H1 (cell line): ENCODE measurements at regions not wholly inside any gene's neighbourhood (a gene's known extent, or its start where the extent isn't known, plus 50 kb on each side); places are given as distances from the start of the nearest gene placed in this dataset.

Experiments used
- CTCF ChIA-PET: fragments of 300-600 bp; sonication (Branson Sonifier 250); formaldehyde crosslinking; loops from one replicate; lab custom pipeline; 2021; ENCODE audit not compliant: partially characterized antibody; lab: Charles Lee
- POLR2A ChIA-PET: fragments of 300-600 bp; sonication (Branson Sonifier 250); formaldehyde crosslinking; loops from one replicate; lab custom pipeline; 2021; ENCODE audit warnings: inconsistent platforms; ENCODE audit not compliant: partially characterized antibody; lab: Charles Lee
- DNase-seq, 2 experiments: peaks; one replicate each; pipeline versions ENCODE4 v3.0.0 to v3.0.0-alpha.2; 2010 to 2022; ENCODE audit warnings: low spot score in 2 of 2, low read depth in 1 of 2, mixed read lengths in 1 of 2
- FAIRE-seq: peaks from 2 replicates; lab custom pipeline; 2011; peaks lifted over from hg19 to GRCh38; lab: Jason Lieb, UNC
- H2AFZ ChIP-seq: 2 replicates; pipeline ENCODE4 v1.8.1; 2012; ENCODE audit warnings: low read length, inconsistent platforms
- H2AK5ac ChIP-seq: 2 replicates; pipeline ENCODE4 v1.6.1; 2013; ENCODE audit warnings: low read depth, low read length
- H2BK120ac ChIP-seq: replicated peaks from 2 replicates; pipeline ENCODE3; 2013; ENCODE audit warnings: low read depth, low read length, inconsistent platforms
- H2BK12ac ChIP-seq: 2 replicates; pipeline ENCODE4 v1.6.1; 2013; ENCODE audit warnings: low read depth, low read length
- H2BK15ac ChIP-seq: 2 replicates; pipeline ENCODE4 v1.6.1; 2013; ENCODE audit warnings: low read length
- H2BK20ac ChIP-seq: 2 replicates; pipeline ENCODE4 v1.6.1; 2013; ENCODE audit warnings: low read length
- H2BK5ac ChIP-seq: 2 replicates; pipeline ENCODE4 v1.6.1; 2013; ENCODE audit warnings: low read depth, low read length
- H3K14ac ChIP-seq: 2 replicates; pipeline ENCODE4 v1.6.1; 2013; ENCODE audit warnings: inconsistent platforms; ENCODE audit not compliant: insufficient read length
- H3K18ac ChIP-seq: 2 replicates; pipeline ENCODE4 v1.6.1; 2013; ENCODE audit warnings: low read length; ENCODE audit errors: extremely low read depth
- H3K23ac ChIP-seq: 2 replicates; pipeline ENCODE4 v1.6.1; 2013; ENCODE audit warnings: inconsistent platforms; ENCODE audit not compliant: insufficient read length
- H3K23me2 ChIP-seq: 2 replicates; pipeline ENCODE4 v1.6.1; 2013; ENCODE audit warnings: low read depth, low read length
- H3K27ac ChIP-seq: 2 replicates; pipeline ENCODE4 v1.6.1; 2011; ENCODE audit warnings: low read depth, low read length, inconsistent platforms
- H3K27me3 ChIP-seq, 4 experiments: replicated peaks in 1 of 4; 1 replicate in 1 of 4; 2 replicates in 3 of 4; pipeline versions ENCODE4 v1.6.1 to v1.8.1; 2011 to 2013; ENCODE audit warnings: low read length in 3 of 4, mild to moderate bottlenecking in 3 of 4, inconsistent platforms in 2 of 4, mixed read lengths in 2 of 4, moderate library complexity in 1 of 4; ENCODE audit not compliant: control insufficient read depth in 3 of 4, insufficient read depth in 3 of 4; ENCODE audit errors: extremely low read depth in 1 of 4
- H3K36me3 ChIP-seq, 4 experiments: 2 replicates each; pipeline versions ENCODE4 v1.6.1 to v1.8.1; 2011 to 2013; ENCODE audit warnings: mild to moderate bottlenecking in 4 of 4, low read length in 3 of 4, moderate library complexity in 2 of 4, control low read depth in 1 of 4, inconsistent platforms in 1 of 4; ENCODE audit not compliant: insufficient read depth in 4 of 4, control insufficient read depth in 2 of 4
- H3K4ac ChIP-seq: replicated peaks from 2 replicates; pipeline ENCODE3; 2013; ENCODE audit warnings: low read length, low read depth, mixed read lengths, inconsistent platforms; ENCODE audit not compliant: insufficient read length
- H3K4me1 ChIP-seq, 4 experiments: replicated peaks in 1 of 4; 1 replicate in 1 of 4; 2 replicates in 3 of 4; pipeline versions ENCODE4 v1.6.1 to v1.8.1; 2011 to 2013; ENCODE audit warnings: low read length in 3 of 4, inconsistent platforms in 2 of 4, mixed read lengths in 1 of 4; ENCODE audit not compliant: insufficient read depth in 4 of 4, control insufficient read depth in 3 of 4
- H3K4me2 ChIP-seq, 2 experiments: 2 replicates each; pipeline versions ENCODE4 v1.6.1 to v1.8.1; 2011 to 2013; ENCODE audit warnings: low read depth in 2 of 2, low read length in 2 of 2, control low read depth in 1 of 2, inconsistent platforms in 1 of 2, mild to moderate bottlenecking in 1 of 2; ENCODE audit not compliant: insufficient read depth in 1 of 2
- H3K4me3 ChIP-seq, 4 experiments: fragments of 200-600, 300-600 bp in 1 of 4; sonication (generic), shearing (Covaris generic), sonication (Bioruptor Twin) in 1 of 4; 2 replicates each; pipeline versions ENCODE4 v1.5.1 to v1.8.1; 2011 to 2016; ENCODE audit warnings: low read length in 4 of 4, low read depth in 3 of 4, control low read depth in 2 of 4, inconsistent platforms in 2 of 4, mild to moderate bottlenecking in 2 of 4, mixed read lengths in 1 of 4, moderate library complexity in 1 of 4; ENCODE audit not compliant: insufficient read depth in 2 of 4; ENCODE audit errors: extremely low read depth in 1 of 4
- H3K56ac ChIP-seq: replicated peaks from 2 replicates; pipeline ENCODE3; 2013; ENCODE audit warnings: low read depth, mild to moderate bottlenecking, mixed read lengths, low read length, inconsistent platforms; ENCODE audit not compliant: insufficient read length
- H3K79me1 ChIP-seq: 2 replicates; pipeline ENCODE4 v1.6.1; 2013; ENCODE audit warnings: low read depth, low read length, control low read depth
- H3K79me2 ChIP-seq, 2 experiments: 2 replicates each; pipeline versions ENCODE4 v1.6.1 to v1.8.1; 2012 to 2013; ENCODE audit warnings: low read length in 2 of 2, mild to moderate bottlenecking in 2 of 2, inconsistent platforms in 1 of 2; ENCODE audit not compliant: insufficient read depth in 2 of 2, control insufficient read depth in 1 of 2
- H3K9ac ChIP-seq, 4 experiments: replicated peaks in 1 of 4; 1 replicate in 1 of 4; 2 replicates in 3 of 4; pipeline versions ENCODE4 v1.6.1 to v1.8.1; 2011 to 2013; ENCODE audit warnings: low read depth in 3 of 4, low read length in 3 of 4, control low read depth in 2 of 4, mild to moderate bottlenecking in 2 of 4, moderate library complexity in 2 of 4, inconsistent platforms in 1 of 4; ENCODE audit errors: extremely low read depth in 1 of 4
- H3K9me3 ChIP-seq, 2 experiments: 2 replicates each; pipeline versions ENCODE4 v1.6.1 to v1.8.1; 2012 to 2013; ENCODE audit warnings: mild to moderate bottlenecking in 2 of 2, moderate library complexity in 2 of 2, control low read depth in 1 of 2, inconsistent platforms in 1 of 2, low read depth in 1 of 2, low read length in 1 of 2, mixed read lengths in 1 of 2; ENCODE audit not compliant: insufficient read depth in 2 of 2
- H4K20me1 ChIP-seq, 2 experiments: replicated peaks in 1 of 2; 2 replicates each; pipeline versions ENCODE3 to v1.8.1; 2011 to 2013; ENCODE audit warnings: inconsistent platforms in 2 of 2, low read length in 2 of 2, mild to moderate bottlenecking in 1 of 2; ENCODE audit not compliant: insufficient read depth in 2 of 2, control insufficient read depth in 1 of 2
- H4K5ac ChIP-seq: 2 replicates; pipeline ENCODE4 v1.6.1; 2013; ENCODE audit warnings: low read length, low read depth, mixed read lengths, inconsistent platforms; ENCODE audit not compliant: insufficient read length
- H4K8ac ChIP-seq: 2 replicates; pipeline ENCODE4 v1.8.0; 2013; ENCODE audit warnings: mild to moderate bottlenecking, moderate library complexity, low read length, inconsistent platforms; ENCODE audit not compliant: insufficient read depth; ENCODE audit errors: extremely low read depth
- H4K91ac ChIP-seq: replicated peaks from 2 replicates; pipeline ENCODE3; 2013; ENCODE audit warnings: low read length, mixed read lengths, inconsistent platforms; ENCODE audit not compliant: insufficient read length
- CHD1 ChIP-seq: IDR thresholded peaks from 2 replicates; pipeline ENCODE4 v1.6.1; 2012; ENCODE audit warnings: low read depth, low read length, improper control_type of control experiment
- FOSL1 ChIP-seq: IDR thresholded peaks from 2 replicates; pipeline ENCODE4 v1.6.1; 2011; ENCODE audit warnings: mild to moderate bottlenecking, low read depth, low read length, moderate library complexity; ENCODE audit not compliant: insufficient read depth
- KDM5A ChIP-seq: fragments of 200-600 bp; IDR thresholded peaks from 2 replicates; pipeline ENCODE4 v1.7.1; 2012; ENCODE audit warnings: mild to moderate bottlenecking, low read length, inconsistent platforms, mixed read lengths
- NRF1 ChIP-seq: IDR thresholded peaks from 2 replicates; pipeline ENCODE4 v1.6.1; 2011; ENCODE audit warnings: mild to moderate bottlenecking, low read depth, low read length, improper control_type of control experiment
- SP4 ChIP-seq: IDR thresholded peaks from 2 replicates; pipeline ENCODE4 v1.6.1; 2012; ENCODE audit warnings: low read length, inconsistent platforms
- TCF12 ChIP-seq: IDR thresholded peaks from 2 replicates; pipeline ENCODE4 v1.6.1; 2011; ENCODE audit warnings: low read depth, mild to moderate bottlenecking, low read length
- WGBS, 2 experiments: shearing (Covaris generic) in 1 of 2; methylation state at CpG; one replicate each; pipeline versions ENCODE4 v1.1.6 to v1.1.7; 2013 to 2015; ENCODE audit warnings: low lambda C conversion rate in 2 of 2, mixed read lengths in 2 of 2, inconsistent platforms in 1 of 2, low coverage in 1 of 2, missing lambda C conversion rate in 1 of 2; ENCODE audit not compliant: insufficient replicate concordance in 2 of 2, insufficient coverage in 1 of 2, insufficient read length in 1 of 2; ENCODE audit errors: extremely low coverage in 1 of 2, missing lambda C conversion rate in 1 of 2; 5-methylcytosine and 5-hydroxymethylcytosine counted together

DNA sequence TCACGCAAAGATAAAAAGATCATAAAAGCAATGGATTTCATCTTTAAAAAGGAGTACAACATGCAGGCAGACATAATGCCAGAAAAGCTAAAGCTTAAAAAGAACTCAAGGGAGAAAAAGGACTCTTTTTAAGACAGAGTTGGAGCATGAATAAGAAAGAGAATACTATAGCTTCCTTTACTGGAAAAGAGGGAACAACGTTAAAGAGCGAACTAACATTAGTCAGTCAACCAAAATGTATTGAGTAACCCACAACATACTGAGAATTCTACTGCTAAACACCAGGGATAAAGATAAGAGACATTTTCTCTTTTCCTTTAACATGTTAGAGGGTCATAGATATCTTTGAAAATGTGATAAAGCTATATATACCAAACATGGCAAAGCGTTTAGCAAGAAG lies 182.0 kb downstream of the DUSP10 start:
- Histone ChIP-seq H4K91ac (no peak overlapping the region), H3K9me3 (no peaks in the 10 kb centered on the region), H3K79me2 (no peaks in the 10 kb centered on the region), H3K23ac (no peak overlapping the region), H3K23me2 (no peaks in the 10 kb centered on the region), H2BK5ac (no peak overlapping the region), H3K4me2 (no peak overlapping the region), H3K27ac (no peak overlapping the region), H3K4me3 (no peak overlapping the region), H3K4me1 (no peaks in the 10 kb centered on the region), H2BK120ac (no peak overlapping the region), H3K56ac (no peak overlapping the region), H4K8ac (no peak overlapping the region), H2BK20ac (no peak overlapping the region), H4K5ac (no peak overlapping the region), H2BK12ac (no peak overlapping the region), H3K18ac (no peak overlapping the region), H2BK15ac (no peak overlapping the region), H3K36me3 (no peaks in the 10 kb centered on the region), H3K14ac (no peak overlapping the region), H3K27me3 (no peaks in the 10 kb centered on the region), H3K79me1 (no peaks in the 10 kb centered on the region), H3K4ac (no peak overlapping the region), H2AFZ (no peak overlapping the region), H3K9ac (no peak overlapping the region), H2AK5ac (no peak overlapping the region), H4K20me1 (no peaks in the 10 kb centered on the region)
- no peak for FAIRE-seq
- TF ChIP-seq SP4, result no peak
- TF ChIP-seq FOSL1, result no peak
- TF ChIP-seq KDM5A, result no peak
- no peak for TF ChIP-seq NRF1
- TF ChIP-seq CHD1, result no peak
- no peak for TF ChIP-seq TCF12
- WGBS, 2 experiments, result 78% methylated on average over 4 of the region's 4 CpGs; no CpG with 5 or more reads in 1 of the 2 experiments
- DNase-seq, result no peak
- ChIA-PET CTCF (interaction anchor here (1.1 to 1.4 kb wide), 2 partner anchors 15 to 16 kb away, joined by 3 to 4 read pairs; no protein-coding TSS in a partner anchor), POLR2A (no interaction called here)
